NAMALWA (cell line): ENCODE measurements at regions not wholly inside any gene's neighbourhood (a gene's known extent, or its start where the extent isn't known, plus 50 kb on each side); places are given as distances from the start of the nearest gene placed in this dataset.

ENCODE experiments used
- DNase-seq: peaks from one replicate; pipeline ENCODE4 v3.0.0-alpha.2; 2015; ENCODE audit warnings: low spot score

GRCh38 chrX:39560271-39560670, 537.5 kb downstream of the BCOR start:
- DNase-seq, result no peak

DNA sequence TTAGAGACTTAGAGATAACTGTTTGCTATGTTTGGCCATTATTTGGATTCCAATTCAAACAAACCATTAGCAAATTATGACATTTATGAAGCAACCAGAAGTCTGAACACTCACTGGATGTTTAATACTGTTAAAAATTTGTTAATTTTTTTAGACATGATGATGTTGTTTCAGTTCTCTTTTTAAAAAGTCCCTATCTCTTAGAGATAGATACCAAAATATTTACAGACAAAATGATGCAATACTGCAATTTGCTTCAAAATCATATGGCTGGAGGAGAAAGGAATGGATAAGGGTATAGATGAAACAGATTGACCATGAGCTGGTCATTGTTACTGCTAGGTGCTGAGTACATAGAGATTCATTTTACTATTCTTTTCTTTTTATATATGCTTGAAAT, 534.6 kb downstream of the BCOR start:
- DNase-seq, result no peak

DNA sequence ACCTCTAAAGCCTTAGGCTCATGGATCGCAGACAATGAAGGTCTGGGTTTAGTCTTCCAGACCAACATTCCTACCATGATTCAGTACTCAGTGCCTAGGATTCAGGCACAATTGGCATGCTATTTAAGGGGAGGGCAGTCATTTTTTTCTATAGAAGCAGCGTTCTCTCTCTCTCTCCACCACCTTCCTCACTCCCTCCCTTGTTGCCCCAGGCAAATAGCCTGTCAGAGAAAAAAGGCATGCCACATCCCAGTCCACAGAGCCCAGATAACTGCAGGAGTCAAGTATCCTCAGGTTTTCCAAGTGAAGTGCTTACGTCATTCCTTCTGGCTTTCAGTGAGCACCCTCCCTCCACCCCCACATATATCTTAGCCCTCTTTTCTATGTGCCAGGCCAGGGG, 533.0 kb downstream of the BCOR start:
- no peak for DNase-seq

DNA sequence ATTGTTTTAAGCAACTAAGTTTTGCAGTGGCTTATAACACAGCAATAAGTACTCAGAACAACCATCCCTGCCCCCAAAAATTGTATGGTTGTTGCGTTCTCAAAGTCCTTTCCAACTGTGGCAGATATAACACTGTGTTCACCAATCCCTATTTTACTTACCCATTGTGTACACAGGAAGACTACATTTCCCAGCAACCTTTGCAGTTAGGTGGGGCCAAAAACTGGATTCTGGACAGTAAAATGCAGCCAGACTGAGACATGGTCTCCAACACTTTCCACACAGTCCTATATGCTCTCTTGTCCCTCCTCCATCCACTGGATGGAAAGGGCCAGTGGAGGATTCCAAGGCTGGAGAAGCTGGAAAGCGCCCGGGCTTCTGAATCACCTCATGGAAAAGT, 523.6 kb downstream of the BCOR start:
- DNase-seq, result peak; percentile 10

- DNase-seq, result no peak
Observed at GRCh38 chrX:39576041-39576872, 521.5 kb downstream of the BCOR start.

- no peak for DNase-seq
Observed at GRCh38 chrX:39577206-39577984, 520.4 kb downstream of the BCOR start.

GRCh38 chrX:39577985-39578869, 519.5 kb downstream of the BCOR start:
- DNase-seq, result peak; percentile 69

DNA sequence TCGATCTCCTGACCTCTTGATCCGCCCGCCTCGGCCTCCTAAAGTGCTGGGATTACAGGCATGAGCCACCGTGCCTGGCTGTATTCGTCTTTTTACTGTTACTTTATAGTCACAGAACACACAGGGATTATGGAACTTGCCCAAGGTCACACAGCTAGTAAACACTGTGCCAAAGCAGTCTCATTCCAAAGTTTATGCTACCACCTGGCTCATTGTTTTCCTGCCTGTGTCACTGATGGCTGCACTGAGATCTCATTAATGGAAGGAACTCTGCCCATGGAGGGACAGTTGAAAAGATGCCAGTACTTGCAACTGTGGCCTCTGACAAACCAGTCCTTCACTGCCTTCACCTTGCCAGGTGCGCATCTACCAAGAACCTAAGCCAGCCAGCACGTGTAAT, 517.7 kb downstream of the BCOR start:
- DNase-seq, result no peak

GRCh38 chrX:39581411-39581810, 516.3 kb downstream of the BCOR start:
- DNase-seq, result no peak

DNA sequence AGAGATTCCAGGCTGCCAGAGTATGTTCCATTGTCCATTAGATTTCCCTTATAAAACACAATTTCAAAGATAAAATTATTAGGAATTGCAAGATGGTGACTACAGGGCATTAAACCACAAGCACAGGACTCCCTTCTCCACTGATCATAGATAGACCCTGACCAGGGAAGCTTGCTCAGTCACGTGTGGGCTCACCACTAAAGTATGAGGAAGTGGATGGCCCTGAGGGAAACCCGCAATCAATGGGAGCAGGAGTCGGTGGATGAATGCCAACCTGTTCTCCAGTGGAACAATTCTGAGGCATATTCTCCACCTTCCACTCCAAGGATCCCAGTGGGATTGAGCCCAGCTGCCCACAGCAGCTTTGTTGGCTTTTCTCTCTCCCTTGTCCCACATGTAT, 515.7 kb downstream of the BCOR start:
- no peak for DNase-seq

DNA sequence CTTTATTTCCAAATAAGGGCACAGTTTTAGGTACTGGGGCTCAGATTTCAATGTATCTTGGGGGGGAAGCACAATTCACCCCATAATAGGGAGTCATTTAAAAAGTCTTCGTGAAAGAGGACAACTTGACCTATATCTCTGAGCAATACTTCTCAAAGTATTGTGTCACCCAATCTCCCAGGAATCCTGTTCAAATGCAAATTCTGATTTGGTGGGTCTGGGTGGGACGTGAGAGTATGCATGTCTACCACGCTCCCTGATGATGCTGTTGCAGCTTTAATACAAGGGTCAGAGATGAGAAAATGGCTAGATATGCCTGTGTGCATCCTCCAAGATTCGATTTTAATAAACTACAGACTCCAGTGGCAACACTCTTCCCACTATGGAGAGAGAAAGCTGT, 514.8 kb downstream of the BCOR start:
- DNase-seq, result no peak

- no peak for DNase-seq
Observed at GRCh38 chrX:39585808-39586207, 511.9 kb downstream of the BCOR start.

- no peak for DNase-seq
Observed at GRCh38 chrX:39586359-39586758, 511.4 kb downstream of the BCOR start.

- no peak for DNase-seq
Observed at GRCh38 chrX:39591099-39591498, 506.7 kb downstream of the BCOR start.

- DNase-seq, result no peak
Observed at GRCh38 chrX:39592776-39593175, 505.0 kb downstream of the BCOR start.

- DNase-seq, result no peak
Observed at GRCh38 chrX:39595977-39596376, 501.8 kb downstream of the BCOR start.

- DNase-seq, result no peak
Observed at GRCh38 chrX:39596437-39596836, 501.3 kb downstream of the BCOR start.

- DNase-seq, result no peak
Observed at GRCh38 chrX:39599339-39599738, 498.4 kb downstream of the BCOR start.

- no peak for DNase-seq
Observed at GRCh38 chrX:39600222-39600621, 497.5 kb downstream of the BCOR start.

DNA sequence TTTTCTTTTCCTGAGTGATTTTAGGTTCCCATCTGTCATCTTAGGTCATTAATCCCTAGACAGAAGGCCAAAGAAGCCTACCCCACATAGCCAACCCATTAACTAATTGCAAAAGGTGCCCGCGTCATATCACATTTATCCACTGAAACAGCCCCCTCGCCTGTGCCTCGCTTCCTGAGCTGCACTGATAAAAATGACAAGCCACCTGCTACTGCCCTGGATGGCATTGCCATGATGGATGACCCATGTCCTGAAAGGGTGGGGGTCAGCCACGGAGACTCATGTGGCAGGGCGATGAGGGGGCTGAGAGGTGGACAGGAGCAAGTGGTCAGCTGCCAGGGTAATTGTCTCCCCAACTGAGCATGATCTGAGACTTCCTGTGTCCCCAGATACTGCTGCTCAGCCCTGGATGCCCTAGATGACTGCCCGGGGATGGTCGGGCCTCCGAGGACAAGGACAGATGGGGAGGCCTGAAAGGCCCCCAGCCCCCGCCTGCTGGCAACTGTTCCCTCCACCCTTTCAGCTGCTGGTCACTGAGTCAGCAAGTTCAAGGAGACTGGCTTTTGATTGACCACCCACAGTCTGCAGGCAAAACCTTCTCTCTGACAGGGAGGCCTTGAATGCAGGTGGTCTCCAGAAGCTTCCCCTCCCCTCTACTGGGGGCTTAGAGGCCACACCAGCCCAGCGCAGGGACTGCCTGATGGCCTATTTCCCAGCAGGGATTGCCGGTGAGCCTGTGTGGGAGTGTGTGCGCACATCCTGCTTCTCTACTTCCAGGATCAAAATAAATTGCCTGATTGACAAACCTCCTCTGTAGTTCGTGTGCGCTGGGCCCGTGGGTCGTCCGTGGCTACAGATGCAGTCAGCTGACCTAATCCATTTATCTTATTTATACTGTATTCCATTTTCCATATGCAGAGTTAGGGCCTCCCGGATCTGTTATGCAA, 496.3 kb downstream of the BCOR start:
- DNase-seq, result no peak

DNA sequence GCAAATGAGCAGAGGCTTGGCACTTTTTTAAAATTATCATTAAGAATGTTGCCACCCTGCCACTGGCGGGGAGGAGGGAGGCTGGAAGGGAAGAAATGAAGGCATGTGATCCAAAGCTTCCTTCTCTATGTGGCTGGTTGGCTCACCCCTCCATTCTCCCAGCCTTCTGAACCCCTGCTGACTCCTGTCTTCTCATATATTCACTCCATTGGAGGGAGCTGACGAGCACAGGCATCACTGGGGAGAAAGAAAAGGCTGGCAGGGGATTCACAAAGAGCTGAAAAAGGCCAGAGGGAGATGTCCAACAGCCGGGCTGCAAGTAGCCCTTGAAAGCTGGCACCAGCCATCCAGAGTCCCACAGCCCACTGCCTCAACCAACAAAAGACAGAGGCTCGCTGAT, 495.6 kb downstream of the BCOR start:
- no peak for DNase-seq
